Mesothelial cell of epicardium (in vitro differentiated cells): ENCODE measurements at regions not wholly inside any gene's neighbourhood (a gene's known extent, or its start where the extent isn't known, plus 50 kb on each side); places are given as distances from the start of the nearest gene placed in this dataset.

Experiments used
- DNase-seq, 2 experiments: peaks; one replicate each; pipeline ENCODE4 v3.0.0; 2021; ENCODE audit warnings: low spot score in 2 of 2; ENCODE audit not compliant: unreplicated experiment in 2 of 2
- H3K27ac Mint-ChIP-seq: 2 replicates; pipeline ENCODE4 v1.8.0; 2021; ENCODE audit warnings: mixed read lengths
- H3K27me3 Mint-ChIP-seq: 2 replicates; pipeline ENCODE4 v1.8.0; 2021; ENCODE audit warnings: low read depth, mixed read lengths
- H3K36me3 Mint-ChIP-seq: 2 replicates; pipeline ENCODE4 v1.8.0; 2021; ENCODE audit warnings: mixed read lengths
- H3K4me1 Mint-ChIP-seq: 2 replicates; pipeline ENCODE4 v1.8.0; 2021; ENCODE audit warnings: mixed read lengths
- H3K4me3 Mint-ChIP-seq: 2 replicates; pipeline ENCODE4 v1.8.0; 2021; ENCODE audit warnings: mild to moderate bottlenecking, moderate library complexity, mixed read lengths
- H3K9me3 Mint-ChIP-seq: 2 replicates; pipeline ENCODE4 v1.8.0; 2021; ENCODE audit warnings: mixed read lengths
- TF ChIP-seq, protein P1 (sequence below): fragments of 200-600 bp; sonication (generic); IDR thresholded peaks from one replicate; pipeline ENCODE4 v1.5.0; 2021; ENCODE audit warnings: antibody characterized with exemption; ENCODE audit not compliant: unreplicated experiment

DNA sequence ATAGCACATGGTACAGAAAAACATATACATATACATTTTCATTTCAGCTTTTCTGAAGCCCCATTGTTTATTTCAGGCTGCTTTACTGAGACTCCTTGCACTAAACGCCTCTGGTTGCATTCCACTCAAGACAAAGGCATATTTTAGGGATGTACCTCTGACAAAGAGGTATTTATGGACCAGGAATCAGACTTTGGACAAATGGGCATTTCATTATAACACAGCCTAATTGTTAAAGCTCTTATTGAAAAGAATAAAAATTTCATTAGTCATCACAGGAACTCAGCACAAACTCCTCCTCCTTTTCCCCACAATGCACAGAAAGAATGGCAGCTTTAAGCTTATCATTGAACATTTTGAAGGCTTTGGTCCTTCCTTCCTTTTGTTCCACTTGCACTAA, 62.9 kb upstream of the UGT8 start:
- DNase-seq = no peak
- H3K4me3 Mint-ChIP-seq = no peak overlapping the region
- TF ChIP-seq, protein P1, sequence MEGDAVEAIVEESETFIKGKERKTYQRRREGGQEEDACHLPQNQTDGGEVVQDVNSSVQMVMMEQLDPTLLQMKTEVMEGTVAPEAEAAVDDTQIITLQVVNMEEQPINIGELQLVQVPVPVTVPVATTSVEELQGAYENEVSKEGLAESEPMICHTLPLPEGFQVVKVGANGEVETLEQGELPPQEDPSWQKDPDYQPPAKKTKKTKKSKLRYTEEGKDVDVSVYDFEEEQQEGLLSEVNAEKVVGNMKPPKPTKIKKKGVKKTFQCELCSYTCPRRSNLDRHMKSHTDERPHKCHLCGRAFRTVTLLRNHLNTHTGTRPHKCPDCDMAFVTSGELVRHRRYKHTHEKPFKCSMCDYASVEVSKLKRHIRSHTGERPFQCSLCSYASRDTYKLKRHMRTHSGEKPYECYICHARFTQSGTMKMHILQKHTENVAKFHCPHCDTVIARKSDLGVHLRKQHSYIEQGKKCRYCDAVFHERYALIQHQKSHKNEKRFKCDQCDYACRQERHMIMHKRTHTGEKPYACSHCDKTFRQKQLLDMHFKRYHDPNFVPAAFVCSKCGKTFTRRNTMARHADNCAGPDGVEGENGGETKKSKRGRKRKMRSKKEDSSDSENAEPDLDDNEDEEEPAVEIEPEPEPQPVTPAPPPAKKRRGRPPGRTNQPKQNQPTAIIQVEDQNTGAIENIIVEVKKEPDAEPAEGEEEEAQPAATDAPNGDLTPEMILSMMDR = no peak
- peaks cover 7% of the 10 kb centered on the region for H3K4me1 Mint-ChIP-seq
- no peaks in the 10 kb centered on the region for H3K27me3 Mint-ChIP-seq
- no peak overlapping the region for H3K27ac Mint-ChIP-seq
- H3K9me3 Mint-ChIP-seq = peaks cover 13% of the 10 kb centered on the region
- no peaks in the 10 kb centered on the region for H3K36me3 Mint-ChIP-seq

- Mint-ChIP-seq H3K36me3 (no peaks in the 10 kb centered on the region), H3K4me1 (peaks cover 7% of the 10 kb centered on the region), H3K27me3 (no peaks in the 10 kb centered on the region), H3K4me3 (no peak overlapping the region), H3K9me3 (peaks cover 6% of the 10 kb centered on the region), H3K27ac (no peak overlapping the region)
- no peak for DNase-seq
- TF ChIP-seq, protein P1 = no peak
Measured at GRCh38 chr4:114537352-114537751, 61.3 kb upstream of the UGT8 start.

- Mint-ChIP-seq H3K4me1 (peaks cover 7% of the 10 kb centered on the region), H3K9me3 (peaks cover 6% of the 10 kb centered on the region), H3K27me3 (no peaks in the 10 kb centered on the region), H3K27ac (no peak overlapping the region), H3K36me3 (no peaks in the 10 kb centered on the region), H3K4me3 (no peak overlapping the region)
- no peak for DNase-seq
- TF ChIP-seq, protein P1 = no peak
Measured at GRCh38 chr4:114538012-114538617, 60.5 kb upstream of the UGT8 start.

DNA sequence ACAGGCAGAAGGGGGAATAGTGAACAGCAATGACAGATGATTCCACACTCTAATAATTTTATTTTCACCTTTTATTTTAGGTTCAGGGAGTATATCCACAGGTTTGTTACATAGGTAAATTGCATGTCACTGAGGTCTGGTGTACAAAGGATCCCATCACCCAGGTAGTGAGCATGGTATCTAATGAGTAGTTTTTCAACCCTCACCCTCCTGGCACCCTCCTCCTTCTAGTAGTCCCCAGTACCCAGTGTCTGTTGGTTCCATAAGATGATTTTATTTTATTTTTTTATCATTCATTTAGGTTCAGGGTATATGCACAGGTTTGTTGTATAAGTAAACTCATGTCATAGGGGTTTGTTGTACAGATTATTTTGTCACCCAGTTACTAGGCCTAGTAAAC, 58.6 kb upstream of the UGT8 start:
- H3K4me3 Mint-ChIP-seq = no peak overlapping the region
- TF ChIP-seq, protein P1 = no peak

GRCh38 chr4:114547340-114548134, 51.1 kb upstream of the UGT8 start:
- Mint-ChIP-seq H3K4me3 (no peak overlapping the region), H3K9me3 (peaks cover 19% of the 10 kb centered on the region), H3K4me1 (no peaks in the 10 kb centered on the region), H3K27ac (no peak overlapping the region), H3K27me3 (no peaks in the 10 kb centered on the region), H3K36me3 (no peaks in the 10 kb centered on the region)
- DNase-seq = no peak
- TF ChIP-seq, protein P1 = no peak

More for the DNA sequence above, 58.6 kb upstream of the UGT8 start:
- no peak for DNase-seq
- H3K9me3 Mint-ChIP-seq = peaks cover 6% of the 10 kb centered on the region
- peaks cover 7% of the 10 kb centered on the region for H3K4me1 Mint-ChIP-seq
- no peaks in the 10 kb centered on the region for H3K36me3 Mint-ChIP-seq
- H3K27ac Mint-ChIP-seq = no peak overlapping the region
- no peaks in the 10 kb centered on the region for H3K27me3 Mint-ChIP-seq
